ENCODE measurements at regions not wholly inside any gene's neighbourhood (a gene's known extent, or its start where the extent isn't known, plus 50 kb on each side); places are given as distances from the start of the nearest gene placed in this dataset.
"Not testable (repeated sequence)": the region's sequence is repeated elsewhere in the genome, so short reads cannot be mapped to it uniquely, and the experiment has no call there.

- H3K9ac ChIP-seq (ENCODE audit: low read depth, low read length): no peak overlapping the region
- H3K4me3 ChIP-seq (ENCODE audit: low read depth, low read length): no peak overlapping the region
- H3K4me1 ChIP-seq (ENCODE audit: control insufficient read depth, insufficient read depth, low read length): no peaks in the 10 kb centered on the region
- H3K27me3 ChIP-seq (ENCODE audit: control insufficient read depth, insufficient read depth, low read length): no peaks in the 10 kb centered on the region
- H3K9me3 ChIP-seq (ENCODE audit: control insufficient read depth, insufficient read depth, low read length): no peaks in the 10 kb centered on the region
- H3K36me3 ChIP-seq (ENCODE audit: control insufficient read depth, insufficient read depth, low read length): no peaks in the 10 kb centered on the region
Observed at GRCh38 chr1:166691476-166691875, 147.8 kb upstream of the POGK start.

GRCh38 chr1:166692346-166692745 lies 146.9 kb upstream of the POGK start:
- H3K9me3 ChIP-seq (ENCODE audit: control insufficient read depth, insufficient read depth, low read length): no peaks in the 10 kb centered on the region
- H3K4me1 ChIP-seq (ENCODE audit: control insufficient read depth, insufficient read depth, low read length): no peaks in the 10 kb centered on the region

GRCh38 chr1:166693158-166693557 lies 146.1 kb upstream of the POGK start:
- Histone ChIP-seq H3K4me3 (ENCODE audit: low read depth, low read length) (no peak overlapping the region), H3K4me1 (ENCODE audit: control insufficient read depth, insufficient read depth, low read length) (no peaks in the 10 kb centered on the region), H3K27me3 (ENCODE audit: control insufficient read depth, insufficient read depth, low read length) (no peaks in the 10 kb centered on the region), H3K9ac (ENCODE audit: low read depth, low read length) (no peak overlapping the region), H3K36me3 (ENCODE audit: control insufficient read depth, insufficient read depth, low read length) (no peaks in the 10 kb centered on the region), H3K9me3 (ENCODE audit: control insufficient read depth, insufficient read depth, low read length) (no peaks in the 10 kb centered on the region)

More at GRCh38 chr1:166692346-166692745, 146.9 kb upstream of the POGK start:
- H3K27me3 ChIP-seq (ENCODE audit: control insufficient read depth, insufficient read depth, low read length): no peaks in the 10 kb centered on the region
- H3K36me3 ChIP-seq (ENCODE audit: control insufficient read depth, insufficient read depth, low read length): no peaks in the 10 kb centered on the region
- no peak overlapping the region for H3K4me3 ChIP-seq (ENCODE audit: low read depth, low read length)
- no peak overlapping the region for H3K9ac ChIP-seq (ENCODE audit: low read depth, low read length)

GRCh38 chr1:166693673-166694297 lies 145.5 kb upstream of the POGK start:
- H3K4me3 ChIP-seq (ENCODE audit: low read depth, low read length): no peak overlapping the region
- no peaks in the 10 kb centered on the region for H3K36me3 ChIP-seq (ENCODE audit: control insufficient read depth, insufficient read depth, low read length)
- no peaks in the 10 kb centered on the region for H3K9me3 ChIP-seq (ENCODE audit: control insufficient read depth, insufficient read depth, low read length)
- no peaks in the 10 kb centered on the region for H3K4me1 ChIP-seq (ENCODE audit: control insufficient read depth, insufficient read depth, low read length)
- no peaks in the 10 kb centered on the region for H3K27me3 ChIP-seq (ENCODE audit: control insufficient read depth, insufficient read depth, low read length)
- H3K9ac ChIP-seq (ENCODE audit: low read depth, low read length): no peak overlapping the region

GRCh38 chr1:166695115-166695514 lies 144.2 kb upstream of the POGK start:
- Histone ChIP-seq H3K4me3 (ENCODE audit: low read depth, low read length) (no peak overlapping the region), H3K9me3 (ENCODE audit: control insufficient read depth, insufficient read depth, low read length) (no peaks in the 10 kb centered on the region), H3K36me3 (ENCODE audit: control insufficient read depth, insufficient read depth, low read length) (no peaks in the 10 kb centered on the region), H3K4me1 (ENCODE audit: control insufficient read depth, insufficient read depth, low read length) (no peaks in the 10 kb centered on the region), H3K9ac (ENCODE audit: low read depth, low read length) (no peak overlapping the region), H3K27me3 (ENCODE audit: control insufficient read depth, insufficient read depth, low read length) (no peaks in the 10 kb centered on the region)

GRCh38 chr1:166695834-166696233 lies 143.4 kb upstream of the POGK start:
- not testable (repeated sequence) for H3K9ac ChIP-seq (ENCODE audit: low read depth, low read length); H3K9me3 ChIP-seq (ENCODE audit: control insufficient read depth, insufficient read depth, low read length); H3K4me3 ChIP-seq (ENCODE audit: low read depth, low read length); H3K27me3 ChIP-seq (ENCODE audit: control insufficient read depth, insufficient read depth, low read length); H3K36me3 ChIP-seq (ENCODE audit: control insufficient read depth, insufficient read depth, low read length); H3K4me1 ChIP-seq (ENCODE audit: control insufficient read depth, insufficient read depth, low read length)

- Histone ChIP-seq H3K27me3 (ENCODE audit: control insufficient read depth, insufficient read depth, low read length) (no peaks in the 10 kb centered on the region), H3K4me1 (ENCODE audit: control insufficient read depth, insufficient read depth, low read length) (no peaks in the 10 kb centered on the region), H3K36me3 (ENCODE audit: control insufficient read depth, insufficient read depth, low read length) (no peaks in the 10 kb centered on the region), H3K4me3 (ENCODE audit: low read depth, low read length) (no peak overlapping the region), H3K9me3 (ENCODE audit: control insufficient read depth, insufficient read depth, low read length) (no peaks in the 10 kb centered on the region), H3K9ac (ENCODE audit: low read depth, low read length) (no peak overlapping the region)
Observed at GRCh38 chr1:166698771-166699170, 140.5 kb upstream of the POGK start.

- no peaks in the 10 kb centered on the region for H3K4me1 ChIP-seq (ENCODE audit: control insufficient read depth, insufficient read depth, low read length)
- H3K9me3 ChIP-seq (ENCODE audit: control insufficient read depth, insufficient read depth, low read length): no peaks in the 10 kb centered on the region
- H3K36me3 ChIP-seq (ENCODE audit: control insufficient read depth, insufficient read depth, low read length): no peaks in the 10 kb centered on the region
- no peak overlapping the region for H3K4me3 ChIP-seq (ENCODE audit: low read depth, low read length)
- no peaks in the 10 kb centered on the region for H3K27me3 ChIP-seq (ENCODE audit: control insufficient read depth, insufficient read depth, low read length)
- H3K9ac ChIP-seq (ENCODE audit: low read depth, low read length): no peak overlapping the region
Observed at GRCh38 chr1:166699613-166700012, 139.7 kb upstream of the POGK start.

GRCh38 chr1:166700696-166701095 lies 138.6 kb upstream of the POGK start:
- Histone ChIP-seq H3K36me3 (ENCODE audit: control insufficient read depth, insufficient read depth, low read length) (no peaks in the 10 kb centered on the region), H3K4me3 (ENCODE audit: low read depth, low read length) (no peak overlapping the region), H3K4me1 (ENCODE audit: control insufficient read depth, insufficient read depth, low read length) (no peaks in the 10 kb centered on the region), H3K9me3 (ENCODE audit: control insufficient read depth, insufficient read depth, low read length) (no peaks in the 10 kb centered on the region), H3K27me3 (ENCODE audit: control insufficient read depth, insufficient read depth, low read length) (no peaks in the 10 kb centered on the region), H3K9ac (ENCODE audit: low read depth, low read length) (no peak overlapping the region)

GRCh38 chr1:166701603-166702100 lies 137.6 kb upstream of the POGK start:
- Histone ChIP-seq H3K4me3 (ENCODE audit: low read depth, low read length) (no peak overlapping the region), H3K36me3 (ENCODE audit: control insufficient read depth, insufficient read depth, low read length) (no peaks in the 10 kb centered on the region), H3K9ac (ENCODE audit: low read depth, low read length) (no peak overlapping the region), H3K9me3 (ENCODE audit: control insufficient read depth, insufficient read depth, low read length) (no peaks in the 10 kb centered on the region), H3K27me3 (ENCODE audit: control insufficient read depth, insufficient read depth, low read length) (no peaks in the 10 kb centered on the region), H3K4me1 (ENCODE audit: control insufficient read depth, insufficient read depth, low read length) (no peaks in the 10 kb centered on the region)

GRCh38 chr1:166703141-166703540 lies 136.1 kb upstream of the POGK start:
- Histone ChIP-seq H3K36me3 (ENCODE audit: control insufficient read depth, insufficient read depth, low read length) (no peaks in the 10 kb centered on the region), H3K4me3 (ENCODE audit: low read depth, low read length) (no peak overlapping the region), H3K9ac (ENCODE audit: low read depth, low read length) (no peak overlapping the region), H3K27me3 (ENCODE audit: control insufficient read depth, insufficient read depth, low read length) (no peaks in the 10 kb centered on the region), H3K4me1 (ENCODE audit: control insufficient read depth, insufficient read depth, low read length) (no peaks in the 10 kb centered on the region), H3K9me3 (ENCODE audit: control insufficient read depth, insufficient read depth, low read length) (no peaks in the 10 kb centered on the region)

GRCh38 chr1:166703726-166704462 lies 135.4 kb upstream of the POGK start:
- H3K36me3 ChIP-seq (ENCODE audit: control insufficient read depth, insufficient read depth, low read length): no peaks in the 10 kb centered on the region

More at GRCh38 chr1:166703726-166704462, 135.4 kb upstream of the POGK start:
- H3K4me3 ChIP-seq (ENCODE audit: low read depth, low read length): no peak overlapping the region
- H3K4me1 ChIP-seq (ENCODE audit: control insufficient read depth, insufficient read depth, low read length): no peaks in the 10 kb centered on the region
- H3K27me3 ChIP-seq (ENCODE audit: control insufficient read depth, insufficient read depth, low read length): no peaks in the 10 kb centered on the region
- H3K9ac ChIP-seq (ENCODE audit: low read depth, low read length): no peak overlapping the region
- no peaks in the 10 kb centered on the region for H3K9me3 ChIP-seq (ENCODE audit: control insufficient read depth, insufficient read depth, low read length)

All from iPS-15b (cell line).